ENCODE measurements at regions not wholly inside any gene's neighbourhood (a gene's known extent, or its start where the extent isn't known, plus 50 kb on each side); places are given as distances from the start of the nearest gene placed in this dataset.
"Not testable (repeated sequence)": the region's sequence is repeated elsewhere in the genome, so short reads cannot be mapped to it uniquely, and the experiment has no call there.

DNA sequence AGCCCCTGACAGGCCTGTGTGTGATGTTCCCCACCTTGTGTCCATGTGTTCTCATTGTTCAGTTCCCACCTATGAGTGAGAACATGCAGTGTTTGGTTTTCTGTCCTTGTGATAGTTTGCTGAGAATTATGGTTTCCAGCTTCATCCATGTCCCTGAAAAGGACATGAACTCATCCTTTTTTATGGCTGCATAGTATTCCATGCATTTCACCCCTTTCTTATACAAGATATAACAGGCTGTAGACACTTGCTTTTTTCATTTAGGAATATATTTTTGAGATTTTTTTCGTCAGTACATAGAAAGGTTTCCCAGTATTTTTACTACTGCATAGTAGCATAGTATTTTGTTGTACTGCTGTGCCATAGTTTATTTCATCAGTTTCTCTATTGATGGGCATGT is 301.2 kb upstream of the RGS6 start:
- not testable (repeated sequence) for H3K27me3 Mint-ChIP-seq; ATAC-seq (replicated peaks)
- peaks cover 20% of the 10 kb centered on the region for H3K36me3 Mint-ChIP-seq (ENCODE audit: insufficient read depth)

DNA sequence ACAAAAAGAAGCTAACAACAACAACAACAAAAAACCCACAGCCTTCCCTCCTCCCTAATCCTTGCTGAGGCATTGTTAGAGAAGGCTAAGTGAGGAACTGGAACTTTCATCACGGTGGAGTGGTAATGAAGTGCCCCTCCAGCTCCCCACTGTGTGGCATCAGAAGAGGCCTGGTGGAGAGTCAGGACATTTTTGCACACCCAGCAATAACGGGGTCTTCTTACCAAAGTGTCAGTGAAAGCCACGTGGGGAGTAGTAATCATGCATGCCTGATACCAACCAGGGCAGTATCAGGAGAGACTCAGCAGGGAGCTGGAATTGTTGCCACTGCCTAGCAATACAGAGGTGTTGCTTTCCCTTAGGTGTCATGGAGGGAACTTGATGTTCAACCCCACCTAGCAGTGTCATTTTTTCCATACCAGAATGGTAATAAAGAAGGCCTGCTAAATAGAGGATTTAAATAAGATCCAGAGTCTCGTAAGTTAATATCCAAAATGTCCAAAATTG is 299.7 kb upstream of the RGS6 start:
- Mint-ChIP-seq H3K4me1 (ENCODE audit: low read depth in 2 of 2) (peaks cover 0 to 2% of the 10 kb centered on the region in 2 donors), H3K9me3 (peaks cover 0 to 7% of the 10 kb centered on the region in 2 donors), H3K27me3 (no peaks in the 10 kb centered on the region), H3K4me3 (no peak overlapping the region), H3K36me3 (ENCODE audit: insufficient read depth) (peaks cover 20% of the 10 kb centered on the region), H3K27ac (peak overlapping the region in 1 of 2 donors; percentile 70)
- DNase-seq (no peak), ATAC-seq (replicated peaks) (no peak)

More for the DNA sequence above, 301.2 kb upstream of the RGS6 start:
- H3K9me3 Mint-ChIP-seq; DNase-seq; H3K4me1 Mint-ChIP-seq (ENCODE audit: low read depth in 2 of 2); H3K27ac Mint-ChIP-seq; H3K4me3 Mint-ChIP-seq: not testable (repeated sequence)

DNA sequence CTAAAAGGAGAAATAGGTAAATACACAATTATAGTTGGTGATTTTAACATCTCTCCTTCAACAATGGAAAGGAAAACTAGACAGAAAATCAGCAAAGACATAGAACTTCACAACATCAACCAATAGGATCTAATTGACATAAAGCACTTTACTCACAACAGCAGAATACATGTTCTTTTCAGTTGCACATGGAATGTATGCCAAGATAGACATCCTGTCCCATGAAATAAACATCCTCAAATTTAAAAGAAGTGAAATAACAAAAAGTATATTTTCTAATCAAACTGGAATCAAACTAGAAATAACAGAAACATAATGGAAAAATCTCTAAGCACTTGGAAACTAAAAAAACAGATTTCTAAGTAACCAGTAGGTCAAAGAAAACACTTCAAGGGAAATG is 296.2 kb upstream of the RGS6 start:
- H3K27ac Mint-ChIP-seq: no peak overlapping the region
- DNase-seq: no peak
- ATAC-seq (replicated peaks): no peak
- H3K4me3 Mint-ChIP-seq: no peak overlapping the region
- peaks cover 12% of the 10 kb centered on the region for H3K36me3 Mint-ChIP-seq (ENCODE audit: insufficient read depth)
- no peaks in the 10 kb centered on the region for H3K4me1 Mint-ChIP-seq (ENCODE audit: low read depth in 2 of 2)
- peaks cover 0 to 7% of the 10 kb centered on the region in 2 donors for H3K9me3 Mint-ChIP-seq
- H3K27me3 Mint-ChIP-seq: no peaks in the 10 kb centered on the region

DNA sequence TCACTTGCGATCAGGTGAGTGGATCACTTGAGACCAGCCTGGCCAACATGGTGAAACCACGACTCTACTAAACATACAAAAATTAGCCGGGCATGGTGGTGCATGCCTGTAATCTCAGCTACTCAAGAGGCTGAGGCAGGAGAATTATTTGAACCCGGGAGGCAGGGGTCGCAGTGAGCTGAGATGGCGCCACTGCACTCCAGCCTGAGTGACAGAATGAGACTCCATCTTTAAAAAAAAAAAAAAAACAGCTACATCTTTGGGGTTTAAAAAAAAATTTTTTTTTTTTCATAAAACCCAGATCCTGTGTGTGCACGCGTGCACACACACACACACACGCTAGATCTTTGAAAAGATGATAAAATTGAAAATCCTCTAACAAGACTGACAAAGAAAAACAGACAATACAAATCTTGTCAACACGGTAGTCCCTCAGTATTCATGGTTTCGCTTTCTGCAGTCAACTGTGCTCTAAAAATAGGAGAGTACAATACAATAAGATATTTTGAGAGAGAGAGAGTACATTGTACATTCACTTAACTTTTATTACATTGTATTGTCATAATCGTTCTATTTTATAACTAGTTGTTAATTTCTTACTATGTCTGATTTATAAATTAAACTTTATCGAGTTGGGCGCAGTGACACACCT is 295.3 kb upstream of the RGS6 start:
- peaks cover under 1 to 7% of the 10 kb centered on the region in 2 donors for H3K9me3 Mint-ChIP-seq
- no peaks in the 10 kb centered on the region for H3K27me3 Mint-ChIP-seq

DNA sequence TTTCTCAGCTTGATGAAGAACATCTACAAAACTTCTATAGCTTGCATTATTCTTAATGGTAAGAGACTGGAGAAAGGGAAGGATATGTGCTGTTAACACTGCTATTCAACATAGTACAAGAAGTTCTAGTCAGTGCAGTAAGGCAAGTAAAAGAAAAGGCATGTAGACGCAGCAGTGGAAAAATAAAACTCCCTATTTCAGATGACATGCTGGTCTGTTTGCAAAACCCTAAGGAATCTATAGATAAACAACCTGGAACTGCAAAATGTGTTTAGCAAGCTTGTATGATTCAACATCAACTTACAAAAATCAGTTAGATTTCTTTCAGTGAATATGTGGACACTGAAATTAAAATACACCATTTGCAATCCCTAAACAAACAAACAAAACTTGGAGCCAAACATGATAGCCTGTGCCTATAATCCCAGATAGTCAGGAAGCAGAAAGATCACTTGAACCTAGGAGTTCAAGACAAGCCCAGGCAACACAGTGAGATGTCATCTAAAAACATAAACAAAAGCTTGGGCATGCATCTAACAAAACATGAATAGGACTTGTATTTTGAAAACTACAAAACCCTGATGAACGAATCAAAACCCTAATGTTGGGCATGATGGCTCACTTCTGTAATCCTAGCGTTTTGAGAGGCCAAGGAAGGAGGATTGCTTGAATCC is 293.6 kb upstream of the RGS6 start:
- Mint-ChIP-seq H3K9me3 (peaks cover 3% of the 10 kb centered on the region in 2 donors), H3K27me3 (no peaks in the 10 kb centered on the region), H3K4me1 (ENCODE audit: low read depth in 2 of 2) (no peaks in the 10 kb centered on the region), H3K36me3 (ENCODE audit: insufficient read depth) (peaks cover 4% of the 10 kb centered on the region), H3K27ac (no peak overlapping the region), H3K4me3 (no peak overlapping the region)
- ATAC-seq (replicated peaks) (no peak), DNase-seq (no peak)

More for the DNA sequence above, 295.3 kb upstream of the RGS6 start:
- Mint-ChIP-seq H3K4me3 (no peak overlapping the region), H3K4me1 (ENCODE audit: low read depth in 2 of 2) (no peaks in the 10 kb centered on the region), H3K36me3 (ENCODE audit: insufficient read depth) (peaks cover 10% of the 10 kb centered on the region), H3K27ac (no peak overlapping the region)
- DNase-seq (no peak), ATAC-seq (replicated peaks) (no peak)

DNA sequence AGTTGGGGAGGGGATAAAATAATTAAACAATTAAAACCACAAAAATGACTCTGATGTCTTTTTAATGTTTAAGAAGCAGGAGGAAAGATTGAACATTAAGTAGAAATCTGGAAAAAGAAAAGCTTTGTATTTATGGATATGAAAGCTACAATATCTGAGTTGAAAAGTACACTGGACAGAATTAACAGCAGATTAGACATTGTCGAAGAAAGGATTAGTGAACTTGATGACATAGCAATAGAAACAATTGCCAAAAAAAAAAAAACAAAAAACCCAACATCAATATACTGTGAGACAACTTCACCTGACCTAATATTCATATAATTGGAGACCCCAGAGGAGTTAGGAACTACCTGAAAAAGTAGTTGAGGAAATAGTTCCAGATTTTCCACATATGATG is 289.5 kb upstream of the RGS6 start:
- no peak for ATAC-seq (replicated peaks)
- Mint-ChIP-seq H3K4me1 (ENCODE audit: low read depth in 2 of 2) (no peaks in the 10 kb centered on the region), H3K27me3 (no peaks in the 10 kb centered on the region), H3K4me3 (no peak overlapping the region), H3K9me3 (peaks cover 0 to 3% of the 10 kb centered on the region in 2 donors), H3K27ac (no peak overlapping the region), H3K36me3 (ENCODE audit: insufficient read depth) (peaks cover 4% of the 10 kb centered on the region)
- no peak for DNase-seq

DNA sequence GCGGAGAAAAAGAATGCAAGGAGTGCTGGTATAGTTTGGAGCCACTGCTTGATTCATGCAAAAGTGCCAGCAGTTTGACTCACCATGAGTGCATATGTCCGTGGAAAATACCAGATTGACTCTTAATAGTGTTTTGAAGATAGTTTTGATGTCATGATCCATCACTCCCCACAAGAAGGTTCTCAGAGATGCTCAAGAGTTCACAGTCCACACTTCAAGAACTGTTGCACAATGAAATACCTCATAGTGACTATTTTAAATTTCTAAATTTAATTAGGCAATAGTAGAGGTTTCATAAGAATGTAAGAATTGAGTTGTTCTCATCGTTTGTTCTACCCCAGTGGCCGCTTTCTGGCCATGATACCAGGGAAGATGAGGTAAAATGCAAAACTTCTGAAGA is 286.6 kb upstream of the RGS6 start:
- DNase-seq (no peak), ATAC-seq (replicated peaks) (no peak)
- H3K27me3 Mint-ChIP-seq: no peaks in the 10 kb centered on the region
- peaks cover 0 to 1% of the 10 kb centered on the region in 2 donors for H3K4me1 Mint-ChIP-seq (ENCODE audit: low read depth in 2 of 2)
- H3K27ac Mint-ChIP-seq: no peak overlapping the region
- H3K36me3 Mint-ChIP-seq (ENCODE audit: insufficient read depth): peaks cover 4% of the 10 kb centered on the region
- peaks cover 0 to 3% of the 10 kb centered on the region in 2 donors for H3K9me3 Mint-ChIP-seq
- H3K4me3 Mint-ChIP-seq: no peak overlapping the region

DNA sequence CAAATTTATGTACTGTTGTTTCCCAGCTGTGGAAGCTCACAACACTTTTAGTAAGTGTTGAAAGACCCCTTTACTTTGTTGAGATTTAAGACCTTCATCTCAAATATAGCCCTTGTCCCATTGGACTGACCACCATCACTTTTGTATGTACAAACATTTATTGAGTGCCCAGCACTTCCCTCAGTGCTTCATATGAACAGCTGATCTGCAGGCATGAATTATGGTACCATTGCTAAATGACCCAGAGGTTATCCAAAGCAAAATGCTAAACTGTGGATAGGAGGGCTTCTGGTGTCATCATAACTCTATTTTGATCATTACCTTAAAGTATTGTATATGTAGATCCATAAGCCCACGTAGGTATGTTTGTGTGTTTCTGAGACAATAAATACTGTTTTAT is 285.7 kb upstream of the RGS6 start:
- peaks cover 0 to 1% of the 10 kb centered on the region in 2 donors for H3K4me1 Mint-ChIP-seq (ENCODE audit: low read depth in 2 of 2)
- DNase-seq (no peak), ATAC-seq (replicated peaks) (no peak)
- peak overlapping the region in 1 of 2 donors; percentile 23 for H3K27ac Mint-ChIP-seq
- no peaks in the 10 kb centered on the region for H3K27me3 Mint-ChIP-seq
- H3K36me3 Mint-ChIP-seq (ENCODE audit: insufficient read depth): peaks cover 4% of the 10 kb centered on the region
- peaks cover 4 to 5% of the 10 kb centered on the region in 2 donors for H3K9me3 Mint-ChIP-seq
- no peak overlapping the region for H3K4me3 Mint-ChIP-seq

DNA sequence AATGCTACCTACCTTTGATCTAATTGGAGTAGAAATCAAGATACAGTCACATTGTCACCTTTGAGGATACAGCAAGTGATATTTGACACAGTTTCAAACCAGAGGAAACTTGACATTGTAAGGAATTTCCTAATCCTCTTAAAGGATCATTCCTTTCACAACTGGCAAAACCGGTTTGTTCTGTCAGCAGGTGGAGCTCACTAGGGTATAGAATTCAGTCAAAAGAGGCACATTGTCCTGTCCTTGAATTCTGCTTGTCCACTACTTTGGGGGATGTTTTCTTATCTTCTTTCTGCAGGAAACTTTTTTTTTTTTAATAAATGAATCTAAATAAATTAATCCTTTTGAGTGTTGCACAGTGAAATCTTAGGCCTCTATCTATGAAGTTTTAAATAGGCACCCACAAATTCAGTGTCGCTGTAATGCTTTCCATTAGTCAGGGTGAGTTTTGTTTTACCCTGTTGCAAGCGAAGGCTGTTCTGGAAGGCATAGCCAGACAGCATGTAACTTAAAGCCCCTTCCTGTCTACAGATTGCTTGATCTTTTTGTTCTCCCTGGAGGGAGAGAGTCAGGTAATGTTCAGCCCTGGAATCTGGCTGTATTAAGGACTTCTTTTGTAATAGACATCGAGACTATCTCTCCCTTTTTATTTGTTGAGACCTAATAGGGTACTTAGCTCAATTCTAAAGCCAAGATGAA is 285.0 kb upstream of the RGS6 start:
- peaks cover 0 to 1% of the 10 kb centered on the region in 2 donors for H3K4me1 Mint-ChIP-seq (ENCODE audit: low read depth in 2 of 2)
- no peak overlapping the region for H3K4me3 Mint-ChIP-seq
- H3K36me3 Mint-ChIP-seq (ENCODE audit: insufficient read depth): peaks cover 4% of the 10 kb centered on the region
- DNase-seq: no peak
- no peaks in the 10 kb centered on the region for H3K27me3 Mint-ChIP-seq
- H3K27ac Mint-ChIP-seq: peak overlapping the region in 1 of 2 donors; percentile 23
- H3K9me3 Mint-ChIP-seq: peaks cover 4 to 8% of the 10 kb centered on the region in 2 donors
- ATAC-seq (replicated peaks): no peak

DNA sequence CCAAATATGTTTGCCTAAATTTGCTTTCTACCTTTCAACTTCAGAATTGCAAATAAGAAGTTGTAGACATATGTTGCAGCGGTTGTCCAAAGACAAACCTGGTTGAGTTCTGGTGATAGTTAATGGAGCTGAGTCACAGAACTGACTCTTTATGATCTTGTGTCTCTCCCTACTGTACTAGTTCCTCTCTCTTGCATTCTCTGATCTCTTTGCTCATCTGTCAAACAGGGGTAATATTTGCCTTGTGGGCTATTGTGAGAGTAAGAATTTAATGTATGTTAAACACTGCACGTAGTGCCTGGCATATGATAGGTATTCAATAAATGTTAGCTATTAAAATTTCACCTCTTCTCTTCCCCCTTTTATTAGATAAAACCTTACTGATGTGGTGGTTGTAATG is 283.5 kb upstream of the RGS6 start:
- no peaks in the 10 kb centered on the region for H3K27me3 Mint-ChIP-seq
- ATAC-seq (replicated peaks): no peak
- peaks cover 4% of the 10 kb centered on the region for H3K36me3 Mint-ChIP-seq (ENCODE audit: insufficient read depth)
- H3K4me1 Mint-ChIP-seq (ENCODE audit: low read depth in 2 of 2): peaks cover 0 to 1% of the 10 kb centered on the region in 2 donors
- DNase-seq: no peak
- no peak overlapping the region for H3K4me3 Mint-ChIP-seq
- peaks cover 4 to 17% of the 10 kb centered on the region in 2 donors for H3K9me3 Mint-ChIP-seq
- no peak overlapping the region for H3K27ac Mint-ChIP-seq

DNA sequence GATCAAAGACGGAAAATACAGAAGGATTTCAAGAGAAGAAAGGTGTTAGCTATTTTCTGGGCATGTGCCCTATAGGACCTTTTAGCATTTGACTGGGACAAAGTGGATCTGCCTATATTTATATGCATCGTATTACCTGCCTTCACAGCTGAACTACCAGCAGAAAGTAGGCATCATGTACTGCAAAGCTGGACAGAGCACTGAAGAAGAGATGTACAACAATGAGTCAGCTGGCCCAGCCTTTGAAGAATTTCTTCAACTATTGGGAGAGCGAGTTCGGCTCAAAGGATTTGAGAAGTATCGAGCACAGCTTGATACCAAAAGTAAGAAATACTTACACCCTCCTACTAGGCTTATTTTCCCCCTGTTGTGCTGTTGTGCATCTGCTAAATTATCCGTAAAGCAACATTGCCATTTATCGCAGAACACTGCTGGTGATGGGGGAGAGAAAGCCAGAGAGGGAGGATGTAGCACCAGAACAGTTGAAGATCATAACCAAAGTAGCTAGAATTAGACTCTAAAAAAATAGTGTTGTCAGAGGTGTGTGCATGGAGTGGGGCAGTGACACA is 282.0 kb upstream of the RGS6 start:
- Mint-ChIP-seq H3K27ac (no peak overlapping the region), H3K9me3 (peaks cover 4 to 17% of the 10 kb centered on the region in 2 donors), H3K4me1 (ENCODE audit: low read depth in 2 of 2) (peaks cover 0 to 1% of the 10 kb centered on the region in 2 donors), H3K36me3 (ENCODE audit: insufficient read depth) (peaks cover 4% of the 10 kb centered on the region), H3K4me3 (no peak overlapping the region), H3K27me3 (no peaks in the 10 kb centered on the region)
- DNase-seq (no peak), ATAC-seq (replicated peaks) (no peak)

DNA sequence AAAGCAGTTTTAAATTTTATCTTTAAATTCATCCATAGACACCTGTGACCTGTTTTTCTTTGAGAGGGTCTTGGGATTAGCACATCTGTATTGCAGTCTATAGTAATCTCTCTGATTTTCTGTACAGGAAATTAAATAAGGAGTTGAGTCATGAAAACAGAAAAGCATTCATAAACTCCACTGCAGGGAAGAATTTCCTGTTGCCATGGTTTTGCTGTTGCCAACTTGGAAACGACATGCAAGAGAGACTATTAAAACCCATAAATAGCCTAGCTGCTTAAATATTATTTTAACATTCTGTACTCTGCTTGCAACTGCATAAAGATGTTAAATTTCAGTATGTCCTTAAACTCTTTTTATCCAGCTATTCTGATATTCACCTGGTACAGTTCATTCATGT is 281.0 kb upstream of the RGS6 start:
- Mint-ChIP-seq H3K27ac (no peak overlapping the region), H3K36me3 (ENCODE audit: insufficient read depth) (peaks cover 2% of the 10 kb centered on the region), H3K4me1 (ENCODE audit: low read depth in 2 of 2) (peaks cover 0 to 1% of the 10 kb centered on the region in 2 donors), H3K4me3 (no peak overlapping the region), H3K9me3 (peaks cover 4 to 17% of the 10 kb centered on the region in 2 donors), H3K27me3 (no peaks in the 10 kb centered on the region)
- DNase-seq (no peak), ATAC-seq (replicated peaks) (no peak)

DNA sequence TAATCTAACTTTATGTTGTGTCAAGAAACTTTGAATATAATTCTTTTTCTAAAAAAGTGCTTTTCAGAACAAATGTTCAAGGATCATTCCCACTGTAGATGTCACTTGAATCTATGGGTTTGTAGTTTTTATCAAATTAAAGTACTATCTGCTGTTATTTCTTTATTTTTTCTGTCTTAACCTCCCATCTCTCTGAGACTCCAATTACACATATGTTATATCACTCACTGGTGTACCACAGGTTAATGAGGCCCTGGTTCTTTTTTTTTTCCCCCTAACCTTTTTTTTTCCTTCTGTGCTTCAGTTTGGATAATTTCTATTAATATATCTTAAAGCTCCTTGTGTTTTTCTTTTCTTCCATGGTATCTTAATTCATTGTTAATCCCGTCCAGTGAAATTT is 279.9 kb upstream of the RGS6 start:
- H3K27me3 Mint-ChIP-seq: no peaks in the 10 kb centered on the region
- DNase-seq: no peak
- H3K4me3 Mint-ChIP-seq: no peak overlapping the region
- peaks cover 0 to 1% of the 10 kb centered on the region in 2 donors for H3K4me1 Mint-ChIP-seq (ENCODE audit: low read depth in 2 of 2)
- no peak for ATAC-seq (replicated peaks)
- H3K27ac Mint-ChIP-seq: no peak overlapping the region
- H3K36me3 Mint-ChIP-seq (ENCODE audit: insufficient read depth): no peaks in the 10 kb centered on the region
- H3K9me3 Mint-ChIP-seq: peaks cover 4 to 17% of the 10 kb centered on the region in 2 donors

Measured in effector memory CD8-positive, alpha-beta T cell (primary cell).